HG03558 (cell line): ENCODE measurements at regions not wholly inside any gene's neighbourhood (a gene's known extent, or its start where the extent isn't known, plus 50 kb on each side); places are given as distances from the start of the nearest gene placed in this dataset.

ENCODE experiments used
- ATAC-seq: cut with Tn5 transposase; IDR thresholded peaks from one replicate; pipeline ENCODE4 v1.9.1; 2021; ENCODE audit warnings: moderate number of reproducible peaks; ENCODE audit not compliant: unreplicated experiment; ENCODE audit errors: extremely low read depth

DNA sequence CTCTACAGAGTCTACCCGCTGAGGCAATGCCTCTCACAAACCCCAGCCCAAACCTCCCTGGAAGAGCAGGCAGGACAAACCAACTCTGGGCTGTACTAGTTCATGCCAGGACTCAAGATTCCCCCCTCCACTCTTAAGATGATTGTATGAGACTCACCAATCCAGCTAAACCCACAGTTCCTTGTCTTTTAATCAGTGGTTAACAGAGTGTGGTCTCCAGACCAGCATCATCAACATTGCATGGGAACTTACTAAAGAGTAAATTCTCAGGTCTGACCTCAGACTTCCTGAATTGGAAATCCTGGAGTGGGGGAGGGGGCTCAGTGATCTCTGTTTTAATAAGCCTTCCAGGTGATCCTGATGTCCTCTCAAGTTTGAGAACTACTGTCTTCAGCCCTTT, 240.9 kb downstream of the GAS1 start:
- ATAC-seq: no peak

DNA sequence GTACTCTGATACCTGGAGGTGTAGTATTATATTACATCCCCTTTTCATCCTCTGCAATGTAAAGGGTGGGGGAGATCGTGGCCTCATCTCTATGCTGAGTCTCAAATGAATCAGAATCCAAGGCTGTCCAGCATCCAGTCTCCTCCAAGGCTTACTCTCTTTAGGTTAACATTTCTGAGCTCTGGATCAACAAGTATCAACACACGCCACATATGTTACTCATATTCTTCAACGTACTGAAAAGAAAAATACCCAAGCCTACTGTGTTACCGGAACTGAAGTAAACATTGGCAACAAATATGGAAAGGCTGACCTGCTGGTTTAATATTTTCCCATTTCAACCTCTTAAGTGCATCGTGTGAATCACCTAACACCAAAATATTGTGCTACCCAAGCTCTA, 241.8 kb downstream of the GAS1 start:
- no peak for ATAC-seq

DNA sequence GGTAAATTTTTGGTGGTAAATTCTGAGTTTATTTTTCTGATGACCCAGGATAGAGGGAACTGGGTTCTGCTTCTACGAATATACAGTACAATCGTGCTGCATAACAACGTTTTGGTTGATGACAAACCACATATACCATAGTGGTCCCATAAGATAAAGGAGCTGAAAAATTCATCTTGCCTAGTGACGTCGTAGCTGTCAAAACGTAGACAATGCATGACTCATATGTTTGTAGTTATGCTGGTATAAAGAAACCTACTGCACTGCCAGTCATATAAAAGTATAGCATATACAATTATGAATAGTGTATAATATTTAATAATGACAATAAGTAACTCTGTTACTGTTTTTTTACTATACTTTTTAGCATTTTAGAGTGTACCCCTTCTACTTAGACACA, 244.0 kb downstream of the GAS1 start:
- no peak for ATAC-seq

DNA sequence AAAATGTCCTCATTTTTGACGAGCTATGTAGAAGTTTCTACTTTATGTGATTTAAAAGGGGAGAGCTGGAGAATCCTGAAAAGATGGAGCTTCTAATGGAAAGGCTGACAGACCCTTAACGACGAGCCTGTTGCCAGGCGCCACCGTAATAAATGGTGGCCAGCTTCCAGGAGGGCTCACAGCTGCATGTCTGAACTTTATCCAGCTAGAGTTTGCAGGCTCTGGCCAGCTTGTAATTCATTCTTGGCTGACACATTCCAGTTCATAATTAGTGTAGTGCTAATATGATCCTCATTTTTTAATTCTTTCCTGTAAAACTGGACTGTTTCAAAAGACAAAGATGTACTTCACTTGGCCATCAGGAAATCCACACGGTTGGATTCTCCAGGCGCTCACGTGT, 246.7 kb downstream of the GAS1 start:
- no peak for ATAC-seq

DNA sequence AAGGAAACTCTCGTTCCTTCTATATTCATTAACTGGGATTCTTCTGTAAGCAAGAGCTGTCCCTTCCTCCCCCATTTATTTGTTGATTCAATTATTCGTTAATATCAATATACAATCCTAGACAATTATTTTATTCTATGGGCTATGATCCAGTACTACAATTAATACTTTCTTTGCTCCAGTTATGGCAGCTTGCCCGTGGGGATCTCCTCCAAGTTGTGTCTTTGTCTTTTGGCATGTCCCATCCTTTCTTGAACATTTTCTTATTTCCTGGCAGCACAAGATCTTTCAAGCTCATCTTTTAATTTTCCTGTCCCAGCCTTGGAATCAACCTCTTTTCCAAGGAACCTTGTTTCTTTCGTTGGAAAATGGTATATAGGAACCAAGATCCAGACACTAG, 249.3 kb downstream of the GAS1 start:
- no peak for ATAC-seq

DNA sequence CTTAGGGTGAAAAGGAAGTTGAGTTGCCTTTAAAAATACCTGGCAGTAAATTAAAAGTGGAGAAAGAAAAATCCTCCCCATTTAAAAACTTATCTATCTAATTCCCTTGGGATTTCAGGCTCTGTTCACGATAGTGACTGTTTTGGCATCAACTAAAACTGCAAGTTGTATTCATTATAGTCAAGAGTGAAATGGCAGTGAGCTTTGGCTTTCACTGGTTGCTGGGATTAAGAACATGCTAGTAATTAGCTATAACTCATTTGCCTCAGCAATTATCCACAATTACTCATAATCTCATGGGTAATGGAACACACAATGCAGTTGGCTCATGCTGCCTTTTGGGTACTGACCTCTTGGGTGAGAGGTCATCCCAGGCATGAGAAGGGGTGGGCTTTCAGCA, 250.1 kb downstream of the GAS1 start:
- ATAC-seq: no peak

DNA sequence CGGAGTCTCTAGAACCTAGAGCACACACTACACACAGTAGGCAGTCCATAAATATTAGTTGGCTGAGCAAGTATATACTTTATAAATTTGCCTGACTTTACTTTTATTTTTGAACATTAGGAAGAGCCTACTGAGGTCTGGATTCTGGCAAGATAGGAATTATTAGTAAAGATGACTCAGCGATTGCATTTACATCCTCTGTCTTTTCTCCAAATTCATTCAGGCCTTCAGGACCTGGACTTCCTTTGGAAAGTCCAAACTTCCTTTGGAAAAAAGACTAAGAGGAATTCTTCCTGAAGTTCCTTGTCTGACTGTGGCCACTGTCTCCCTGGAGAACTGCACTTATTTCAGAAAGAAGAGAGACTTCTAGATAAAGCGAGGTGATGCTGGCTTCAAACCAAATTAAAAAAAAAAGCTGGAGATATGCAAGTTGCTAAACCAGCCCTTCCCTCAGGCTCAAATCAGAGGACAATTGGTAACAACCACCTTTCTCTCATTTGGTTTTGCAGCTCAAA, 251.3 kb downstream of the GAS1 start:
- no peak for ATAC-seq

DNA sequence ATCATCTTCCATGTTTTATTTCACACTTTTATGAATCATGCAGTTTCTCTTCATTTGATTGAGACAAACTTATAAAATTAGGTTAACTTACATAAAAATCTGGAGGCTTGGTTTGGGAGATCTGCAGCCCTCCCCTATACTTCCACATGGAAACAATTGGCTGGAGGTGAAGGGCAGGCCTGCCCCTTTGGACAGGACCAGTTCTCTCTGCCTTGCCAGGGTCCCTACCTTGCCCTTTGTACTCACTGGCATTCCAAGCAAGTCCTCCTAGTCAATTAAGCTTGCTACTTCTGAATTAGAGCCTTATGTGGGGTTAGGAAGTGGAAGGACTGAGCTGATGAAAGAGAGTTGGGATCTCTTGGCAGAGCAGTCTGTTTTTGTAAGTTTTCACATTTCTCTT, 257.3 kb downstream of the GAS1 start:
- ATAC-seq: no peak

DNA sequence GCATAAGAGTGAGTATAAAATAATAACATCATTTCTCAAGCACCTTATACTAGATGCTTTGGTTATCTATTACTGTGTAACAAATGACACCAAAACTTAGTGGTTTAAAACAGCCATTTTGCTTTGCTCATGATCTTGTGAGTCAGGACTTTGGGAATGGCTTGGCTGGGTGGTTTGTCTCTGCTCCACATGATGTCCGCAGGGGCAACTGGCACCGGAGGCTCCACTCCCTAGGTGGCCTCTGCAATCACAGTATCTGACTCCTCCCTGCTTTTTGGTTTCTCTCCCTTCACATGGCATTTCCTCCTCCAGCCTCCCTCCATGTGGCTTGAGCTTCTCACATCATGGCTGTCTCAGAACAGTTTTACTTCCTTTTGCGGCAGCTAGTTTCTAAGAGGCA, 259.5 kb downstream of the GAS1 start:
- ATAC-seq: no peak

DNA sequence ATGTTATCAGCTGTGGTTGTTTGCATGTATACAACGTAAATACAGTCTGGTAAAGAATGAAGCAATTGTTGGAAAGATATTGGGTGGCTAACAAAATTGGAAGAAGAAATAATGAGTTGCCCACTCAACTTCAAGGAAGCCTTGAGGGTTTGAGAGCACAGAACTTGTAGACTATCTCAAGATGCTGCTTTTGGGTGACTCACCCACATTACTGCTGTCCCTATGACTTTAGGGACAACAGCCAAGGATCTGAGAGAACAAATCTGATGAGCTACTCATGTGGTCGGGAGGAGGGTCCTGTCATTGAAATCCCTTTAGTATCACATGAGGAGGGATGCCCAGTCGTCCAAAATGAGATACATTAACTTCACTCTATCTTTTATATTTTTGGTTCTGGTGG, 261.8 kb downstream of the GAS1 start:
- ATAC-seq: no peak

DNA sequence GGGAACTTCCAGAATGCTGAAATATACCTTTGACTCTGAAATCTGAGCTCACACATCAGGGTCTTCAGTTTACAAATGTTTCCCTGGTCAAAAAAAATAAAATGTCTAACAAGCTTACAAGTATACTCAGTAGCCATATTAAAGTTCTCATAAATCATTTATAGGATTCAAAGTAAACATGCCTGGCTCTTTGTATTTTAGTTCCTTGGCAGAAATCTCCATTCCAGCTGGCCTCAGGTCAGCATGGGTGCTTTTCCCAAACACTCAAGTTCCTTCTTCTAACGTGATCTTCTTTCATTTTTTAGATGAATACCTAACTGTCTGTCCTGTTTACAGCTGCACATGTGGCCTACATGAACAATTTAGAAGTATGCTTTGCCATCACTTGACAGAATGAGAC, 263.2 kb downstream of the GAS1 start:
- no peak for ATAC-seq

DNA sequence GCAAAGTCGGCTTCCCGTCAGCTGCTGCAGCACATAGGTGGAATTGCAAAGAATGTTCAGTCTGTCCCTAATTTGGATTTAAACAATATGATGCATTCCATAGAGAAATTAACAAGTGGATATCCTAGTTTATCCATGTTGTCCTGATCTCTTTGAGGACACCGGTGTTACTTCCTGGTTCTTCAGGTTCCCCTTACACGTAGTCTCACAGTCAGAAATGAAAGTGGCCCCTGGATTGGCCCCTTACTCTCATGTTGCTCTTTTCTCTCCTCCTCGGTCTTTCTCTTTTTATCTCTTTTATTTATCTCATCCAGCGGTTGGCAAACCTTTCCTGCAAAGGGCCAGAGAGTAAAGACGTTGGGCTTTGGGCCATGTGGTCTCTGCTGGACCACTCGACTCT, 265.1 kb downstream of the GAS1 start:
- no peak for ATAC-seq

DNA sequence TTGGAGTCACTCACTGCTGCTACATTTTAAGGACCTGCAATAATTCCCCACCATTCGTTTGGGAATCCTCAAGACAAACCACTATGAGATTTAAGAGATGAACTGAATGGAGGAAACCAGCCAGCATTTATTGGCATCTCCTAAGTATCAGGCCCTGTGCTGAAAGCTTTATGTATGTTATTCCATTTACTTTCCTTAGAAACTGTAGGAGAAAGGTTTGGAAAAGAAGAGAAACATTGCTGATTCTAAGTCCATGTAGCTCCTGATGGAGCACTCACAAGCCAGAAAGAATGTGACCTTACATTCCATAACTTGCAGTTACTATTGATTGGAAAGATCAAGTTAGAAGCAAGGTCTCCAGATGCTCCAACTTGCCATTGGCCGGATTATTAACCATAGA, 267.4 kb downstream of the GAS1 start:
- ATAC-seq: no peak

DNA sequence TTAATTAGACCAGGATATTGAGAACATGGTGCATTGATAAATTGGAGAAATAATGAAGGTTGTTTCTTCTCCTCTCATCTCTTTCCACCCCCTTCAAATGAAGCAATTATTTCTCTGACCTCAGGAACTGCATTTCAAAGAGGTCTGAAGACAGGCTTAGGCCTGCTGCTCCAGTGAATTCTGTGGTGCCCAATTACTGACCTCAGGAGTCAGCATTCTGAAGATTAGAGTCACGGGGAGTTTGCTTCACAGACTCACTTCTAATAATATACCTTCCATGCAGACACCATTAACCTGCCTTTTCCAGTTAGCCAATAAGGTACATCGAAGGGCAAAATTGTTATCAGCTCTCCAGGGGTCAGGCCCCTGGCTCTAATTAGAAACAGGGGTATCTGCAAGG, 270.9 kb downstream of the GAS1 start:
- no peak for ATAC-seq

DNA sequence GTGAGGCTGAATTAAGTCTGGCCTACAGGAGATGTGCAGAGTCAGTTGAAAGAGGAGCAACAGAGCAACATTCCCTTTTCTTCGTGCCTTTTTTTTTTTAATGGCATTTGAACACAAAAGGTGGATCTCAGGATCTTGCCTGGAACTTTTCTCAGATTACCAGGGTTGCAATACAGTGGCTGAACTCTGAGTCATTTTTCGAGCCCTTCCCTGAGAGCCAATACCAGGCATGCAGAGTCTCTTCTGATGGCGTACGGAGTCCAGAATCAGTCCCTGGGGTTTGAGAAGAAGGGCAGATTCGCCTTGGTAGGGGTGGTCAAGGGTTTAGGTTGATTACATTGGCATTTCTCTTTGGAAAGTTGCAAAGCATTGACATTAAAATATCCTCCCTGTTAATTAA, 271.5 kb downstream of the GAS1 start:
- ATAC-seq: no peak

DNA sequence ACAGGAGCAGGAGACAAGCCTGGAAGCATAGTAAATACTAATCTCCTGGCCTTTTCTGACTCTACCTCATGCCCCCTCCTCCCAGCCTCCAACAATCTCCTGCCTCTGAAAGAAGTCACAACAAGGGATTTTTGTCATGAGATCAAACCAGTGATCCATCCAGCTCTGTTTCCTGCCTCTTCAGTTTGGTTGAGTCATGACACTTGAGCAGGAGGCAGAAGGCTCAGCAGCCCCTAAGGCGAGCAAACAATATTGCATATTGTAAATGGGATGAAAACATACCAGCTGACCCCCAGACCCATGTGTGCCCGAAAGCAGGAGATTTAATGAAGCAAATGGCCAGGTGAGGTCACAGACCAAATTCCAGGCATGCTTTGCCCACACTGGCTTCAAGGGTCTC, 272.8 kb downstream of the GAS1 start:
- no peak for ATAC-seq

DNA sequence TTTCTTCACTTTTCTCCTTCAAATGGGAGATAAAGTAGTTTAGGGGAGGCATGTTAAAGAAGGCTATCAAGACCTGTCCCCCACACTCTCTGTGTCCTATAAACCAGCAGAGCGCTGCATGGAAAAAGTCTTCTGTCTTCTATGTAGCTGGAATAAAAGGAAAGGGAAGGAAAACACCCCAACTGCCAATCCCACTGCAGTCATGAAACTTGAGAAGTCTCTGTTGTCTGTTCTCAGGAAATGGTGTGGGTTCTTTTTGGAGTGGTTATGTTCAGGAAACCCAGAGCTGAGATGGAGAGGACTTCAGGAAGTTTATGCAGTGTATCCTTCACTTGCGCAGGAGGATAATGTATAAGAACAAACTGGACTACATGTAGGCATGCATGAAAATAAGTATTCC, 274.3 kb downstream of the GAS1 start:
- ATAC-seq: no peak

DNA sequence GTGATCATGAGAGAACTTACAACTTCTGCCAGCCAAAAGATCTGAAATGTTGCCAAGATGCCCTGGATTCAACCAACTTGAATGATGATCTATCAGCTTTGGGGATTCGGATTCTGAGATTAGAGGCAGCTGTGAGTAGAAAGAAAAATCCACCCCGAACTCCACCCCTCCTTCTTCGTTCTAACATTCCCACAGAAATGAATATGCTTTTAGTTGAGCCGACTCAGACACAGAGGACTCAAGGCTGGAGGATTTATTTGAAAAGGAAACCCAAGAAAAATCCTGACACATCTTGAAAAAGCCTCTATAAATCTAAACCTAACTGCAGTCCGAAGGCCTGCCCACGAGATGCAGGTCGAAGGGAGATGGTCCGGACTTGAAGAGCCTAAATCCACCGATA, 275.0 kb downstream of the GAS1 start:
- ATAC-seq: no peak

DNA sequence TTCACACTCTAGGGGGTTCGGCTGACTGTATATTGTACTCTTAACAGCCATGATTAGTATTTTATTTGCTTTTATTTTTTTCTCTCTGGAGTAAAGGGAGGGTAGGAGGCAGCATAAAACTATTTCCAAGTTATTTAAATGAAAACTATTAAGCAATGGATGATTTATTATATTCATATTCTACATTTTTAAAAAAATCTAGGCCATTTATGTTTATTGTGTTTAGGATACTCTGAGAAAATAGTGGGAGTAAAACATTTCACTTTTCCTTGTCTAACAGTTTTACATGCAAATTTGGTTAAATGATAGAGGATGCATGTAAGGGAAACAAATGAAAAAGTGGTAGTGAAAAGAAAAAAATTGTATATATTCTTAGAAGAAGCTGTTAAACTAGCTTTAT, 276.3 kb downstream of the GAS1 start:
- no peak for ATAC-seq

DNA sequence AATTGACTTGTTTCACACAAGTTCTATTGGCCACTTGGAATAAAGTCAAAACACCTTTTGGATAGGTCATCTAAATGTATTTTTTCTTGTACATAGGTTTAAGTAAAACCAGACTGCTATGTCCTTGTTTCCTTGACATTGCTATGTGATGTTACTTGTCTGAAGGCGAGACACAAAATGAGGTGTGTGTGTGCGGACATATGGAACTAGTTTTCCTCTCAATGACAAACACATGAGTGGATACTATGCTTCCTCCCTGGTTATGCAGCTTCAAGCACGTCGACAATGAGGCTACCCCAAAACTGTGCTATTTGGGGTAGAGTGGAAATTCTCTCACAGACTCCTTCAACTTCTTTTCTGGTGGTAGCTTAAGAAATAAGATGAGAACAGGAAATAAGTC, 276.8 kb downstream of the GAS1 start:
- ATAC-seq: no peak

DNA sequence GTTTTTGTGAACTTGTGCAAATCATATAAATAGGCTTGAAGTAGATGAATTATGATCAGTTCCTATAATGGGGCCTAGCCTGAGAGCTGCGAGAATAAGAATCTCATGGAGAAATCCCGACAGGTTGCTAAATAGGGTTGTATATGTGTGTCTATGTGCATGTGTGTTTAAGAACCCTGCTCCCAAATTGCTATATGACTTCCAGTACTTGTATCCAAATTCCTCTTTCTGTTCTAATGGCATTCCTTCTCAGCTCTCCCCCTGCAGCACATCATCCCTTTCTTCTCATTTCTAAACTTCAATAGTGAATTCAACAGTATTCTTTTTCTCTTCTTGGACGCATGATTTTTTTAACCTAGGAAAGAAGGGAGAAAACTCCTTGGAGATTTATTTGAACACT, 277.2 kb downstream of the GAS1 start:
- ATAC-seq: no peak

DNA sequence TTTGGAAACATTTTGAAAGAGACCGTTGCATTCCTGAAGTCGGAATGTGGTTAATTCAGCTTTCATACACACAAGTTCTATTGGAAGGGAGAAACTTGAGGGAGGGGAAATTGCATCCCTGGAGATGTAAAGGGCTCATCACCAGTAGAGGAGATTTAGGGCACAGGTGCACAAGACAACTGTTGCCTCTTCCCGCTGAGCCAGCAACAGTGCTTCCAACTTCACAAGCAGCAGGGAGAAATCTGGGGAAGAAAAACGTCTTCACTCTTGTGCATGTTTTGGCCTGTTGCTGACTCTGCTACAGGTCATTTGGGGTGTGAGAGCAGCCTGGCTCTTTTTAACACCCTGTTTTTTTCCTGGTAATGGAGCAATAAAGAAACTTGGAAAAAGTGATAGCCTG, 277.9 kb downstream of the GAS1 start:
- ATAC-seq: no peak

DNA sequence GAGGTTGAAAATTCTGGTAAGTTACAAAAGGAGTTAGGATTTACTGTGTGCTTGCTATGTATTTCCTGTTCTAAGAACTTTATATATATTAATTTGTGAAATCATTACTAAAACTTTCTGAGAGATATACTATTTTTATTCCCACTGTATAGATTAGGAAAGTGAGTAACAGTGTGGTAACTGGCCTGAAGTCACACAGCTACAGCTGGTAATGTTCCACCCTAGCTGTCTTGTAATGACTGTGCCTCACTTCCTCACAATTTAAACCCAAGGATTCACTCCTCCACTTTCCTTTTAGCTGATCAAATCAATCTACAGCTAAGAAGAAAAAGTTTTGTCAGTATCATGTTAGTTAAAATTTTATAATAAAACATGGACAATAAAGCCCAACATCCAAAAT, 278.8 kb downstream of the GAS1 start:
- no peak for ATAC-seq
